K562 (cell line): ENCODE measurements at regions not wholly inside any gene's neighbourhood (a gene's known extent, or its start where the extent isn't known, plus 50 kb on each side); places are given as distances from the start of the nearest gene placed in this dataset.

ENCODE experiments used
- ATAC-seq: fragments of 200-7000 bp; cut with Tn5 transposase; 3 replicates; pipeline ENCODE4 v1.9.1; 2020; ENCODE audit warnings: moderate library complexity
- BruUV-seq: library from RNA; stranded (reverse); fragments of 400-500 nt; replicated peaks from 2 replicates; lab custom pipeline; 2021; lab: Mats Ljungman, UMichigan
- CTCF ChIA-PET: fragments of 300-600 bp; formaldehyde crosslinking; extraction: SDS; loops from one replicate; lab custom pipeline; 2021; ENCODE audit warnings: low intra/inter-chr PET ratio; lab: Yijun Ruan, JAX
- POLR2A ChIA-PET: fragments of 300-600, 350-650 bp; sonication (Branson Sonifier 250); formaldehyde crosslinking; extraction: SDS; loops from one replicate; lab custom pipeline; 2021; ENCODE audit warnings: antibody characterized with exemption, inconsistent platforms; lab: Yijun Ruan, JAX
- DNase-seq, 4 experiments: peaks; one replicate each; pipeline versions ENCODE4 v3.0.0 to v3.0.0-alpha.2; 2011 to 2018; ENCODE audit warnings: low spot score in 3 of 4, mixed read lengths in 3 of 4; ENCODE audit errors: extremely low read depth in 1 of 4
- FAIRE-seq: peaks from 2 replicates; lab custom pipeline; 2011; peaks lifted over from hg19 to GRCh38; lab: Jason Lieb, UNC
- H2AFZ ChIP-seq: 2 replicates; pipeline ENCODE4 v1.6.0; 2011; ENCODE audit warnings: low read depth, low read length, control low read depth, inconsistent platforms
- H3K27ac ChIP-seq: fragments of 200-600 bp; 3 replicates; pipeline ENCODE4 v1.8.0; 2011; ENCODE audit warnings: low read depth, mild to moderate bottlenecking, control low read depth, inconsistent platforms, low read length, moderate library complexity, mixed read lengths; ENCODE audit errors: extremely low read depth
- H3K27me3 ChIP-seq, 2 experiments: fragments of 300-600 bp in 1 of 2; 2 replicates in 1 of 2; 3 replicates in 1 of 2; pipeline versions ENCODE4 v1.6.0 to v1.8.0; 2011; ENCODE audit warnings: inconsistent platforms in 2 of 2, low read length in 2 of 2, mild to moderate bottlenecking in 1 of 2, mixed read lengths in 1 of 2, moderate library complexity in 1 of 2; ENCODE audit not compliant: control insufficient read depth in 2 of 2, insufficient read depth in 2 of 2
- H3K36me3 ChIP-seq: fragments of 300-600 bp; 3 replicates; pipeline ENCODE4 v1.8.0; 2011; ENCODE audit warnings: mild to moderate bottlenecking, low read length, inconsistent platforms; ENCODE audit not compliant: control insufficient read depth, insufficient read depth
- H3K4me1 ChIP-seq, 2 experiments: fragments of 200-600 bp in 1 of 2; replicated peaks in 1 of 2; 2 replicates in 1 of 2; 3 replicates in 1 of 2; pipeline versions ENCODE4 v1.5.1 to v1.8.0; 2011; ENCODE audit warnings: inconsistent platforms in 2 of 2, low read length in 2 of 2, mild to moderate bottlenecking in 1 of 2, mixed read lengths in 1 of 2, moderate library complexity in 1 of 2; ENCODE audit not compliant: control insufficient read depth in 2 of 2, insufficient read depth in 2 of 2
- H3K4me2 ChIP-seq: 2 replicates; pipeline ENCODE4 v1.6.1; 2011; ENCODE audit warnings: low read length, control low read depth, inconsistent platforms, mixed read lengths; ENCODE audit not compliant: insufficient read depth
- H3K4me3 ChIP-seq: fragments of 200-600 bp; sonication (generic), shearing (Covaris generic); 2 replicates; pipeline ENCODE4 v1.5.1; 2016; ENCODE audit warnings: control low read depth, inconsistent platforms
- H3K79me2 ChIP-seq: fragments of 200-600 bp; 3 replicates; pipeline ENCODE4 v1.8.0; 2011; ENCODE audit warnings: low read length, inconsistent platforms; ENCODE audit not compliant: control insufficient read depth, insufficient read depth
- H3K9ac ChIP-seq, 2 experiments: 2 replicates each; pipeline versions ENCODE4 v1.6.0 to v1.6.1; 2011; ENCODE audit warnings: low read depth in 2 of 2, low read length in 2 of 2, control low read depth in 1 of 2, inconsistent platforms in 1 of 2, mild to moderate bottlenecking in 1 of 2, mixed read lengths in 1 of 2; ENCODE audit not compliant: insufficient read depth in 1 of 2
- H3K9me1 ChIP-seq: one replicate; pipeline ENCODE4 v1.6.0; 2011; ENCODE audit warnings: inconsistent platforms, mild to moderate bottlenecking, low read length, moderate library complexity; ENCODE audit not compliant: control insufficient read depth, insufficient read depth
- H3K9me3 ChIP-seq: replicated peaks from 2 replicates; pipeline ENCODE4 v1.5.1; 2011; ENCODE audit warnings: low read depth, low read length, inconsistent platforms; ENCODE audit not compliant: control insufficient read depth, insufficient read depth
- H4K20me1 ChIP-seq: replicated peaks from 2 replicates; pipeline ENCODE4 v1.6.1; 2011; ENCODE audit warnings: low read length, inconsistent platforms, mixed read lengths; ENCODE audit not compliant: control insufficient read depth, insufficient read depth
- BCLAF1 ChIP-seq, 2 experiments: fragments of 450-650 bp in 1 of 2; IDR thresholded peaks; 2 replicates each; pipeline ENCODE4 v1.6.1; 2011 to 2017; ENCODE audit warnings: low read depth in 2 of 2, antibody characterized with exemption in 1 of 2, borderline replicate concordance in 1 of 2, low read length in 1 of 2, mild to moderate bottlenecking in 1 of 2, mixed read lengths in 1 of 2; ENCODE audit not compliant: control insufficient read depth in 1 of 2
- CBFA2T3 ChIP-seq: fragments of 450-650 bp; IDR thresholded peaks from 2 replicates; pipeline ENCODE4 v1.6.1; 2017
- FOXA1 ChIP-seq: fragments of 450-650 bp; IDR thresholded peaks from 2 replicates; pipeline ENCODE4 v1.6.1; 2016; ENCODE audit warnings: mild to moderate bottlenecking, borderline replicate concordance
- HDAC2 ChIP-seq: fragments of 450-650 bp; IDR thresholded peaks from 2 replicates; pipeline ENCODE4 v1.6.1; 2016; ENCODE audit warnings: mild to moderate bottlenecking
- HOXB6 ChIP-seq: fragments of 250-450 bp; sonication (Bioruptor Pico); IDR thresholded peaks from 2 replicates; pipeline ENCODE4 v1.5.1; 2022; ENCODE audit warnings: mild to moderate bottlenecking, borderline replicate concordance
- IRF2 ChIP-seq: sonication (generic); formaldehyde crosslinking; IDR thresholded peaks from 2 replicates; pipeline ENCODE4 v1.8.1; 2022; ENCODE audit warnings: mild to moderate bottlenecking, missing genetic modification reagents
- L3MBTL2 ChIP-seq: fragments of 450-650 bp; IDR thresholded peaks from 2 replicates; pipeline ENCODE4 v1.6.1; 2016; ENCODE audit warnings: mild to moderate bottlenecking, moderate library complexity
- MEIS2 ChIP-seq: fragments of 450-650 bp; IDR thresholded peaks from 2 replicates; pipeline ENCODE4 v1.6.1; 2014; ENCODE audit warnings: mild to moderate bottlenecking; ENCODE audit not compliant: partially characterized antibody
- MXI1 ChIP-seq: IDR thresholded peaks from 2 replicates; pipeline ENCODE4 v1.6.1; 2011; ENCODE audit warnings: low read depth, mild to moderate bottlenecking, improper control_type of control experiment, low read length
- PURB ChIP-seq: sonication (generic); formaldehyde crosslinking; IDR thresholded peaks from 2 replicates; pipeline ENCODE4 v1.9.0; 2021; ENCODE audit warnings: low read depth, mild to moderate bottlenecking, missing genetic modification reagents
- TAF15 ChIP-seq: fragments of 200-400 bp; formaldehyde crosslinking; IDR thresholded peaks from 2 replicates; pipeline ENCODE4 v1.6.1; 2017; ENCODE audit warnings: mild to moderate bottlenecking, low read depth, low read length, moderate library complexity
- TAL1 ChIP-seq: fragments of 450-650 bp; IDR thresholded peaks from 2 replicates; pipeline ENCODE4 v1.6.1; 2016; ENCODE audit warnings: mild to moderate bottlenecking
- TCF3 ChIP-seq: sonication (generic); formaldehyde crosslinking; IDR thresholded peaks from 2 replicates; pipeline ENCODE4 v1.4.0; 2020; ENCODE audit warnings: mild to moderate bottlenecking, missing genetic modification reagents
- TEAD2 ChIP-seq: fragments of 450-650 bp; IDR thresholded peaks from 2 replicates; pipeline ENCODE4 v1.6.1; 2016; ENCODE audit warnings: missing genetic modification characterization, control low read depth, missing compliant biosample characterization
- THRAP3 ChIP-seq: fragments of 450-650 bp; IDR thresholded peaks from 2 replicates; pipeline ENCODE4 v1.6.1; 2016; ENCODE audit warnings: mild to moderate bottlenecking, inconsistent platforms, borderline replicate concordance
- ZNF23 ChIP-seq: fragments of 250-450 bp; sonication (Bioruptor Pico); IDR thresholded peaks from 2 replicates; pipeline ENCODE4 v1.4.0; 2020; ENCODE audit warnings: mild to moderate bottlenecking
- ZNF316 ChIP-seq: fragments of 450-650 bp; IDR thresholded peaks from 2 replicates; pipeline ENCODE4 v1.6.1; 2016
- ZNF444 ChIP-seq: fragments of 250-450 bp; sonication (Bioruptor Pico); IDR thresholded peaks from 2 replicates; pipeline ENCODE4 v1.4.0; 2020; ENCODE audit warnings: mild to moderate bottlenecking, moderate library complexity
- ZNF778 ChIP-seq: fragments of 450-650 bp; formaldehyde crosslinking; IDR thresholded peaks from 2 replicates; pipeline ENCODE4 v1.4.0; 2020; ENCODE audit warnings: mild to moderate bottlenecking, moderate library complexity
- WGBS: fragments of 100-300 bp; shearing (Covaris generic); methylation state at CpG from one replicate; pipeline ENCODE4 v1.1.6; 2016; ENCODE audit warnings: low coverage, mixed read lengths; ENCODE audit not compliant: insufficient coverage; ENCODE audit errors: missing lambda C conversion rate; 5-methylcytosine and 5-hydroxymethylcytosine counted together
- in situ Hi-C: fragments of 300-500 bp; cut with MboI; formaldehyde crosslinking; loops from 4 replicates; pipeline ENCODE4 v1.15.0; 2018; ENCODE audit warnings: inconsistent platforms, mixed read lengths
- intact Hi-C: fragments of 100-400 bp; cut with micrococcal nuclease; formaldehyde crosslinking; loops from 2 replicates; pipeline ENCODE4 v1.14.2; 2022
- TF ChIP-seq, protein P1 (sequence below): fragments of 250-450 bp; sonication (Bioruptor Pico); IDR thresholded peaks from 2 replicates; pipeline ENCODE4 v1.4.0; 2020; ENCODE audit warnings: mild to moderate bottlenecking, moderate library complexity
- TF ChIP-seq, protein P2 (sequence below): fragments of 250-450 bp; sonication (Bioruptor Pico); IDR thresholded peaks from 2 replicates; pipeline ENCODE4 v1.5.1; 2021; ENCODE audit warnings: mild to moderate bottlenecking

DNA sequence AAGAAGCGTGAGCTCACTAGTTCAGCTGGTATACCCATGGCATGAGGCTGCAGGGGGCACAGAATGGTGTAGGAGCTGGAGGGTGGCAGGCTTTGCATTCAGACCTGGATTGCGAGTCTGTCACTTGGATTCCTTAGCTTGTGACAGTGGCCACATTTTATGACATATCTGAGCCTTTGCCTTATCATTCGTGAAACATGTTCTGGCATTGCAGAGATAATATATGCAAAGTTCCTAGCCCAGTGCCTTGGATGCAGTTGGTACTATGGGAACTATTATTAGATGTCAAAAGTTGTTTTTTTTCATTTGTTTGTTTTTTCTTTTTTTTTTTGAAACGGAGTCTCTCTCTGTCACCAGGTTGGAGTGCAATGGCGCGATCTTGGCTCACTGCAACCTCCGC is 230.7 kb upstream of the PRDM1 start:
- ATAC-seq: no peak
- intact Hi-C loops (no loop called here), in situ Hi-C loops (no loop called here)
- CTCF ChIA-PET: no interaction called here
- no peak overlapping the region for H2AFZ ChIP-seq
- peaks cover 0 to 3% of the 10 kb centered on the region in 2 experiments; a peak in 3 of 5 replicates for H3K4me1 ChIP-seq
- H3K9ac ChIP-seq: no peak overlapping the region
- H3K4me2 ChIP-seq: no peak overlapping the region
- no peak for FAIRE-seq
- POLR2A ChIA-PET: no interaction called here
- no peaks in the 10 kb centered on the region for H3K27me3 ChIP-seq
- H3K9me3 ChIP-seq: no peaks in the 10 kb centered on the region
- H4K20me1 ChIP-seq: no peaks in the 10 kb centered on the region
- H3K27ac ChIP-seq: no peak overlapping the region
- no peaks in the 10 kb centered on the region for H3K9me1 ChIP-seq
- 31% methylated on average over 6 of the region's 7 CpGs for WGBS
- no peaks in the 10 kb centered on the region for H3K36me3 ChIP-seq
- no TSS peak for BruUV-seq
- DNase-seq: no peak
- no peaks in the 10 kb centered on the region for H3K79me2 ChIP-seq
- H3K4me3 ChIP-seq: no peak overlapping the region
- TF ChIP-seq TCF3 (CRISPR knock-in tag) (peak; percentile 63), ZNF778 (CRISPR knock-in tag) (no peak), TEAD2 (tag) (no peak), BCLAF1 (IDR thresholded peaks at IDR 0.05; ENCODE audit: borderline replicate concordance in 1 of 2, control insufficient read depth in 1 of 2, low read depth in 2 of 2, low read length in 1 of 2) (no peak), ZNF316 (no peak), L3MBTL2 (no peak), MEIS2 (peak; percentile 6), THRAP3 (no peak), CBFA2T3 (peak; percentile 49), HOXB6 (CRISPR knock-in tag) (no peak), ZNF23 (no peak), TAF15 (no peak), FOXA1 (no peak), PURB (CRISPR knock-in tag) (no peak), ZNF444 (CRISPR knock-in tag) (no peak), IRF2 (CRISPR knock-in tag) (no peak), HDAC2 (no peak), MXI1 (no peak), TAL1 (peak; percentile 51)
- TF ChIP-seq, protein P1, sequence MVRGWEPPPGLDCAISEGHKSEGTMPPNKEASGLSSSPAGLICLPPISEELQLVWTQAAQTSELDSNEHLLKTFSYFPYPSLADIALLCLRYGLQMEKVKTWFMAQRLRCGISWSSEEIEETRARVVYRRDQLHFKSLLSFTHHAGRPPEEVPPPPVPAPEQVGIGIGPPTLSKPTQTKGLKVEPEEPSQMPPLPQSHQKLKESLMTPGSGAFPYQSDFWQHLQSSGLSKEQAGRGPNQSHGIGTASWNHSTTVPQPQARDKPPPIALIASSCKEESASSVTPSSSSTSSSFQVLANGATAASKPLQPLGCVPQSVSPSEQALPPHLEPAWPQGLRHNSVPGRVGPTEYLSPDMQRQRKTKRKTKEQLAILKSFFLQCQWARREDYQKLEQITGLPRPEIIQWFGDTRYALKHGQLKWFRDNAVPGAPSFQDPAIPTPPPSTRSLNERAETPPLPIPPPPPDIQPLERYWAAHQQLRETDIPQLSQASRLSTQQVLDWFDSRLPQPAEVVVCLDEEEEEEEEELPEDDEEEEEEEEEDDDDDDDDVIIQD: no peak
- TF ChIP-seq, protein P2, sequence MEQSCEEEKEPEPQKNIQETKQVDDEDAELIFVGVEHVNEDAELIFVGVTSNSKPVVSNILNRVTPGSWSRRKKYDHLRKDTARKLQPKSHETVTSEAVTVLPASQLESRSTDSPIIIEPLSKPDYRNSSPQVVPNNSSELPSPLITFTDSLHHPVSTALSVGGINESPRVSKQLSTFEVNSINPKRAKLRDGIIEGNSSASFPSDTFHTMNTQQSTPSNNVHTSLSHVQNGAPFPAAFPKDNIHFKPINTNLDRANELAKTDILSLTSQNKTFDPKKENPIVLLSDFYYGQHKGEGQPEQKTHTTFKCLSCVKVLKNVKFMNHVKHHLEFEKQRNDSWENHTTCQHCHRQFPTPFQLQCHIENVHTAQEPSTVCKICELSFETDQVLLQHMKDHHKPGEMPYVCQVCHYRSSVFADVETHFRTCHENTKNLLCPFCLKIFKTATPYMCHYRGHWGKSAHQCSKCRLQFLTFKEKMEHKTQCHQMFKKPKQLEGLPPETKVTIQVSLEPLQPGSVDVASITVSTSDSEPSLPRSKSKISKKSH (CRISPR knock-in tag): no peak
